GM12878 (cell line): ENCODE measurements at regions not wholly inside any gene's neighbourhood (a gene's known extent, or its start where the extent isn't known, plus 50 kb on each side); places are given as distances from the start of the nearest gene placed in this dataset.

Source experiments
- ATAC-seq: fragments of 200-7000 bp; cut with Tn5 transposase; 3 replicates; pipeline ENCODE4 v1.9.1; 2020; ENCODE audit warnings: mild to moderate bottlenecking, moderate library complexity
- BruUV-seq: library from RNA; stranded (reverse); fragments of 400-500 nt; replicated peaks from 2 replicates; lab custom pipeline; 2021; lab: Mats Ljungman, UMichigan
- CTCF ChIA-PET: fragments of 300-600 bp; sonication (Branson Sonifier 250); formaldehyde crosslinking; extraction: SDS; loops from one replicate; lab custom pipeline; 2021; ENCODE audit warnings: inconsistent platforms; lab: Yijun Ruan, JAX
- POLR2A ChIA-PET: fragments of 350-600 bp; formaldehyde crosslinking; extraction: SDS; loops from one replicate; lab custom pipeline; 2021; ENCODE audit warnings: inconsistent platforms; lab: Charles Lee
- RAD21 ChIA-PET: fragments of 300-600 bp; sonication (Branson Sonifier 250); formaldehyde crosslinking; loops from one replicate; lab custom pipeline; 2023; ENCODE audit warnings: antibody characterized with exemption; ENCODE audit not compliant: unreplicated experiment; lab: Charles Lee
- SMC1A ChIA-PET: fragments of 300-600 bp; sonication (Branson Sonifier 250); formaldehyde crosslinking; loops from one replicate; lab custom pipeline; 2023; ENCODE audit not compliant: unreplicated experiment, uncharacterized antibody; lab: Charles Lee
- DNase-seq: peaks from one replicate; pipeline ENCODE4 v3.0.0-alpha.2; 2011; ENCODE audit warnings: low read depth, low spot score
- FAIRE-seq: peaks from 3 replicates; lab custom pipeline; 2011; peaks lifted over from hg19 to GRCh38; lab: Jason Lieb, UNC
- H2AFZ ChIP-seq: 2 replicates; pipeline ENCODE4 v1.6.0; 2011; ENCODE audit warnings: low read depth, low read length, control low read depth; ENCODE audit not compliant: control insufficient read depth
- H3K27ac ChIP-seq: 2 replicates; pipeline ENCODE4 v1.5.1; 2011; ENCODE audit warnings: control low read depth; ENCODE audit not compliant: control insufficient read depth, insufficient read depth
- H3K27me3 ChIP-seq, 2 experiments: replicated peaks in 1 of 2; 2 replicates each; pipeline versions ENCODE4 v1.6.0 to v1.6.1; 2011; ENCODE audit warnings: low read length in 1 of 2; ENCODE audit not compliant: control insufficient read depth in 2 of 2, insufficient read depth in 2 of 2
- H3K36me3 ChIP-seq, 2 experiments: 2 replicates each; pipeline ENCODE4 v1.5.1; 2011; ENCODE audit warnings: low read length in 1 of 2; ENCODE audit not compliant: control insufficient read depth in 2 of 2, insufficient read depth in 2 of 2
- H3K4me1 ChIP-seq: 2 replicates; pipeline ENCODE4 v1.6.1; 2011; ENCODE audit warnings: mild to moderate bottlenecking, low read length, moderate library complexity, mixed read lengths; ENCODE audit not compliant: control insufficient read depth, insufficient read depth
- H3K4me2 ChIP-seq: 2 replicates; pipeline ENCODE4 v1.6.0; 2011; ENCODE audit warnings: control low read depth; ENCODE audit not compliant: control insufficient read depth, insufficient read depth
- H3K4me3 ChIP-seq: fragments of 200-600 bp; sonication (generic); 2 replicates; pipeline ENCODE4 v1.5.1; 2016
- H3K79me2 ChIP-seq: 2 replicates; pipeline ENCODE4 v1.6.0; 2011; ENCODE audit warnings: low read length; ENCODE audit not compliant: control insufficient read depth, insufficient read depth
- H3K9ac ChIP-seq: 2 replicates; pipeline ENCODE4 v1.8.0; 2011; ENCODE audit warnings: low read length, control low read depth, mixed read lengths; ENCODE audit not compliant: control insufficient read depth, insufficient read depth
- H3K9me3 ChIP-seq: replicated peaks from 3 replicates; pipeline ENCODE4 v1.5.1; 2011; ENCODE audit warnings: mild to moderate bottlenecking, low read length; ENCODE audit not compliant: control insufficient read depth, insufficient read depth
- H4K20me1 ChIP-seq: 2 replicates; pipeline ENCODE4 v1.6.0; 2011; ENCODE audit not compliant: control insufficient read depth, insufficient read depth
- ASH2L ChIP-seq: fragments of 300-600, 200-600 bp; sonication (generic); IDR thresholded peaks from 2 replicates; pipeline ENCODE4 v1.6.1; 2017; ENCODE audit warnings: low read depth, mild to moderate bottlenecking, borderline replicate concordance
- BRCA1 ChIP-seq: IDR thresholded peaks from 2 replicates; pipeline ENCODE4 v1.6.1; 2011; ENCODE audit warnings: low read depth, low read length, improper control_type of control experiment
- CHD2 ChIP-seq: IDR thresholded peaks from 2 replicates; pipeline ENCODE4 v1.6.1; 2011; ENCODE audit warnings: low read depth, low read length, improper control_type of control experiment, borderline replicate concordance
- FOS ChIP-seq: IDR thresholded peaks from 3 replicates; pipeline ENCODE4 v1.6.1; 2011; ENCODE audit warnings: borderline replicate concordance; ENCODE audit not compliant: insufficient read length; ENCODE audit errors: extremely low read depth
- MTA3 ChIP-seq: IDR thresholded peaks from 2 replicates; pipeline ENCODE4 v1.6.1; 2012; ENCODE audit warnings: low read length, inconsistent platforms, borderline replicate concordance
- MYB ChIP-seq: fragments of 150-350 bp; IDR thresholded peaks from 2 replicates; pipeline ENCODE4 v1.6.1; 2014; ENCODE audit warnings: mild to moderate bottlenecking, low read depth, low read length, borderline replicate concordance
- NR2C1 ChIP-seq: fragments of 450-650 bp; IDR thresholded peaks from 2 replicates; pipeline ENCODE4 v1.6.1; 2017; ENCODE audit warnings: antibody characterized with exemption, mild to moderate bottlenecking, moderate library complexity
- RB1 ChIP-seq: fragments of 450-650 bp; formaldehyde crosslinking; IDR thresholded peaks from 2 replicates; pipeline ENCODE4 v1.6.1; 2017; ENCODE audit warnings: mild to moderate bottlenecking, borderline replicate concordance
- RCOR1 ChIP-seq: conservative IDR thresholded peaks from 2 replicates; pipeline ENCODE4 v1.6.1; 2012; ENCODE audit warnings: low read depth, low read length, improper control_type of control experiment
- SMAD1 ChIP-seq: fragments of 450-650 bp; IDR thresholded peaks from 2 replicates; pipeline ENCODE4 v1.6.1; 2018; ENCODE audit warnings: mild to moderate bottlenecking, low read depth; ENCODE audit not compliant: partially characterized antibody
- SREBF2 ChIP-seq: IDR thresholded peaks from 2 replicates; pipeline ENCODE4 v1.6.1; 2012; ENCODE audit warnings: mild to moderate bottlenecking, low read length
- SRF ChIP-seq, 2 experiments: IDR thresholded peaks; 2 replicates each; pipeline ENCODE4 v1.6.1; 2011; ENCODE audit warnings: low read depth in 2 of 2, low read length in 2 of 2, mild to moderate bottlenecking in 1 of 2, moderate library complexity in 1 of 2
- YY1 ChIP-seq: IDR thresholded peaks from 2 replicates; pipeline ENCODE4 v1.6.1; 2011; ENCODE audit warnings: low read depth, mild to moderate bottlenecking, low read length
- ZNF384 ChIP-seq: IDR thresholded peaks from 2 replicates; pipeline ENCODE4 v1.6.1; 2012; ENCODE audit warnings: low read depth, mild to moderate bottlenecking, low read length, improper control_type of control experiment, borderline replicate concordance
- ZNF622 ChIP-seq: fragments of 450-650 bp; IDR thresholded peaks from 2 replicates; pipeline ENCODE4 v1.6.1; 2017; ENCODE audit warnings: mild to moderate bottlenecking, inconsistent platforms
- WGBS: methylation state at CpG from one replicate; pipeline ENCODE4 v1.1.6; 2016; ENCODE audit warnings: low lambda C conversion rate; ENCODE audit not compliant: insufficient replicate concordance, insufficient coverage; ENCODE audit errors: missing lambda C conversion rate; 5-methylcytosine and 5-hydroxymethylcytosine counted together
- in situ Hi-C: fragments of 300-500 bp; cut with MboI; formaldehyde crosslinking; loops from 9 replicates; pipeline ENCODE4 v1.14.3; 2018; ENCODE audit warnings: mixed read lengths
- intact Hi-C: fragments of 100-400 bp; cut with micrococcal nuclease; formaldehyde crosslinking; loops from one replicate; pipeline ENCODE4 v1.14.2; 2022; ENCODE audit not compliant: unreplicated experiment
- TF ChIP-seq, protein P1 (sequence below): IDR thresholded peaks from 2 replicates; pipeline ENCODE4 v1.6.1; 2011; ENCODE audit warnings: mild to moderate bottlenecking, low read depth, low read length, moderate library complexity; ENCODE audit not compliant: insufficient replicate concordance
- TF ChIP-seq, protein P2 (sequence below): fragments of 450-650 bp; IDR thresholded peaks from 2 replicates; pipeline ENCODE4 v1.6.1; 2017; ENCODE audit warnings: low read depth, mild to moderate bottlenecking, moderate library complexity

DNA sequence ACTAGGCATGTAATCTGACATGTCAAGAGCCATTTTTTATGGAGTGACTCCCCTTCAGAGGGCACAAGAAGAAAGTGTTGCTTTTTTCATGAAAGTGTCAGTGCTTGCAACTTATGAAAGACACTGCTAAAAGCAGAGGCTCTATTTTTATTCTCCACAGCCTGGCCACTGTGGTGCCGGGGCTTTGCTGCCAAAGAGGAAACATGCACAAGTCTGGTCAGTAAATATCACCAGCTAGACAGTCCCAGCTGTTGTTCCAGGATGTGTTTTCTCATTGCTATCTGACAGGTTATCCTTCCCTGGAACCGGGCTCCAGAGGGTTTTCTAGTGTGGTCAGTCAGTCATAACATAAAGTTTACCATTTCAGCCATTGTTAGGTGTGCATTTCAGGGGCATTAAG, 180.7 kb upstream of the PITRM1 start:
- in situ Hi-C loops, result no loop called here
- no peak for DNase-seq
- CTCF ChIA-PET, result no interaction called here

DNA sequence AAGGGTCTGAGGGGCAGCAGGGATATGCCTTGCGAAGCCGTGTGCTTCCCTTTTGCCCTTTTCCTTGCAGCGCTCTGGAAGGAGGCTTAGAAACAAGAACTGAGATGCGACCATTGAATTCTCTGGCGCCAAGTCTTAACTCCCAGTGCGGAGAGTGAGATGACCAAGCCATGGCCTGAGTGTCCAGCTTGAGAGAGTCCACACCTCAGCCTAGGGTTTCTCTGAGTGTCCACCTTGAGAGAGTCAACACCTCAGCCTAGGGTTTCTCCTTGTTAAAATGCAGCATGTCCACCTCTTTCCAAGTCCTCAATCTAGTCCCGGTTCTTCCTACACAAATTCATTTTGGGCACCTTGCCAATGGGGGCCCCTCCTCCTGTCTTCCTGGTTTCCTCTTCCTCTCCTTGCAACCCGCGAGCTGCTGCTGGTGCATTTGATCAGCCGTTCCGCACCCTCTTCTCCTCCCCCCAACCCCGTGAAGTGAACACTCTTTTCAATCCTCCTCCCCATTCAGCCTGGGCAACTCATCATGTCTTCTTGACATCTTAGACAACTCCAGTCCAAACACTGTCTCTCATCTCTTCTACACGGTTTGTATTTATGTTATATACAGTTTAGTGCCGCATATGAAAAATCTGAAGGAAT, 178.2 kb upstream of the PITRM1 start:
- no peak overlapping the region for H3K4me3 ChIP-seq
- H3K79me2 ChIP-seq, result no peaks in the 10 kb centered on the region
- SMC1A ChIA-PET, result no interaction called here
- no peaks in the 10 kb centered on the region for H4K20me1 ChIP-seq
- POLR2A ChIA-PET, result interaction anchor here (0.5 kb wide), 1 partner anchor 369 kb away, joined by 4 read pairs; no protein-coding TSS in a partner anchor
- no peaks in the 10 kb centered on the region for H3K4me1 ChIP-seq
- RAD21 ChIA-PET, result no interaction called here
- no peak overlapping the region for H3K4me2 ChIP-seq
- no peaks in the 10 kb centered on the region for H3K36me3 ChIP-seq
- ATAC-seq, result no peak
- intact Hi-C loops, result no loop called here
- no peaks in the 10 kb centered on the region; the same call in 2 of the 3 replicates for H3K9me3 ChIP-seq
- TF ChIP-seq NR2C1 (no peak), ZNF622 (no peak), ZNF384 (no peak), ASH2L (no peak), BRCA1 (no peak), CHD2 (no peak), SMAD1 (no peak), SRF (IDR thresholded peaks at IDR 0.05; ENCODE audit: low read depth in 2 of 2, low read length in 2 of 2) (no peak)
- TF ChIP-seq, protein P1, sequence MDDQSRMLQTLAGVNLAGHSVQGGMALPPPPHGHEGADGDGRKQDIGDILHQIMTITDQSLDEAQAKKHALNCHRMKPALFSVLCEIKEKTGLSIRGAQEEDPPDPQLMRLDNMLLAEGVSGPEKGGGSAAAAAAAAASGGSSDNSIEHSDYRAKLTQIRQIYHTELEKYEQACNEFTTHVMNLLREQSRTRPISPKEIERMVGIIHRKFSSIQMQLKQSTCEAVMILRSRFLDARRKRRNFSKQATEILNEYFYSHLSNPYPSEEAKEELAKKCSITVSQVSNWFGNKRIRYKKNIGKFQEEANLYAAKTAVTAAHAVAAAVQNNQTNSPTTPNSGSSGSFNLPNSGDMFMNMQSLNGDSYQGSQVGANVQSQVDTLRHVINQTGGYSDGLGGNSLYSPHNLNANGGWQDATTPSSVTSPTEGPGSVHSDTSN, result no peak
- TF ChIP-seq, protein P2, sequence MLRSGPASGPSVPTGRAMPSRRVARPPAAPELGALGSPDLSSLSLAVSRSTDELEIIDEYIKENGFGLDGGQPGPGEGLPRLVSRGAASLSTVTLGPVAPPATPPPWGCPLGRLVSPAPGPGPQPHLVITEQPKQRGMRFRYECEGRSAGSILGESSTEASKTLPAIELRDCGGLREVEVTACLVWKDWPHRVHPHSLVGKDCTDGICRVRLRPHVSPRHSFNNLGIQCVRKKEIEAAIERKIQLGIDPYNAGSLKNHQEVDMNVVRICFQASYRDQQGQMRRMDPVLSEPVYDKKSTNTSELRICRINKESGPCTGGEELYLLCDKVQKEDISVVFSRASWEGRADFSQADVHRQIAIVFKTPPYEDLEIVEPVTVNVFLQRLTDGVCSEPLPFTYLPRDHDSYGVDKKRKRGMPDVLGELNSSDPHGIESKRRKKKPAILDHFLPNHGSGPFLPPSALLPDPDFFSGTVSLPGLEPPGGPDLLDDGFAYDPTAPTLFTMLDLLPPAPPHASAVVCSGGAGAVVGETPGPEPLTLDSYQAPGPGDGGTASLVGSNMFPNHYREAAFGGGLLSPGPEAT, result no peak
- H3K27me3 ChIP-seq, result peaks cover 0 to 1% of the 10 kb centered on the region in 2 experiments; a peak in 2 of 4 replicates
- no peak for FAIRE-seq
- H3K9ac ChIP-seq, result no peak overlapping the region
- in situ Hi-C loops, result no loop called here
- no peak overlapping the region for H3K27ac ChIP-seq
- H2AFZ ChIP-seq, result no peak overlapping the region
- no peak for DNase-seq
- WGBS, result 27% methylated on average over 14 of the region's 14 CpGs
- BruUV-seq, result no TSS peak
- CTCF ChIA-PET, result no interaction called here

More for the DNA sequence above, 180.7 kb upstream of the PITRM1 start:
- Histone ChIP-seq H4K20me1 (no peaks in the 10 kb centered on the region), H3K9me3 (no peaks in the 10 kb centered on the region; the same call in 2 of the 3 replicates), H3K4me2 (no peak overlapping the region), H3K27ac (no peak overlapping the region), H3K36me3 (no peaks in the 10 kb centered on the region), H3K4me1 (no peaks in the 10 kb centered on the region), H3K27me3 (peaks cover 0 to 1% of the 10 kb centered on the region in 2 experiments; a peak in 2 of 4 replicates), H3K4me3 (no peak overlapping the region), H2AFZ (no peak overlapping the region), H3K9ac (no peak overlapping the region), H3K79me2 (no peaks in the 10 kb centered on the region)
- TF ChIP-seq YY1 (no peak), RCOR1 (no peak), MTA3 (no peak), ASH2L (no peak), FOS (no peak), RB1 (no peak), SREBF2 (no peak), MYB (no peak)
- 0% methylated on average over 2 of the region's 2 CpGs for WGBS
- no TSS peak for BruUV-seq
- SMC1A ChIA-PET, result interaction anchor here (0.6 kb wide), 1 partner anchor 20 kb away, joined by 3 read pairs; no protein-coding TSS in a partner anchor
- POLR2A ChIA-PET, result no interaction called here
- intact Hi-C loops, result no loop called here
- RAD21 ChIA-PET, result no interaction called here
- ATAC-seq (no peak), FAIRE-seq (no peak)
